Suppressor macrophage (primary cell): ENCODE measurements at regions not wholly inside any gene's neighbourhood (a gene's known extent, or its start where the extent isn't known, plus 50 kb on each side); places are given as distances from the start of the nearest gene placed in this dataset.
"Not testable (repeated sequence)": the region's sequence is repeated elsewhere in the genome, so short reads cannot be mapped to it uniquely, and the experiment has no call there.

Experiments
- DNase-seq, 4 experiments: peaks; one replicate each; pipeline ENCODE4 v3.0.0-alpha.2; 2020 to 2022

GRCh38 chr4:84220990-84221389, 278.1 kb downstream of the NKX6-1 start:
- DNase-seq: no peak

- no peak for DNase-seq
Measured at GRCh38 chr4:84219656-84220055, 279.4 kb downstream of the NKX6-1 start.

- no peak for DNase-seq
Measured at GRCh38 chr4:84218031-84218430, 281.1 kb downstream of the NKX6-1 start.

GRCh38 chr4:84215217-84215616, 283.9 kb downstream of the NKX6-1 start:
- DNase-seq: no peak

GRCh38 chr4:84206226-84206625, 292.9 kb downstream of the NKX6-1 start:
- not testable (repeated sequence) for DNase-seq

- no peak for DNase-seq
Measured at GRCh38 chr4:84189144-84189543, 309.9 kb downstream of the NKX6-1 start.

GRCh38 chr4:84179409-84179808, 319.7 kb downstream of the NKX6-1 start:
- DNase-seq: no peak

- no peak for DNase-seq
Measured at GRCh38 chr4:84177831-84178542, 321.1 kb downstream of the NKX6-1 start.

GRCh38 chr4:84176016-84176415, 323.1 kb downstream of the NKX6-1 start:
- DNase-seq: no peak

GRCh38 chr4:84171871-84172270, 327.2 kb downstream of the NKX6-1 start:
- no peak for DNase-seq

GRCh38 chr4:84167564-84167963, 331.5 kb downstream of the NKX6-1 start:
- DNase-seq: no peak

- DNase-seq: no peak
Measured at GRCh38 chr4:84167093-84167492, 332.0 kb downstream of the NKX6-1 start.

GRCh38 chr4:84166486-84166885, 332.6 kb downstream of the NKX6-1 start:
- no peak for DNase-seq

GRCh38 chr4:84164201-84164600, 334.9 kb downstream of the NKX6-1 start:
- no peak for DNase-seq

- DNase-seq: no peak
Measured at GRCh38 chr4:84159762-84160161, 339.3 kb downstream of the NKX6-1 start.

- no peak for DNase-seq
Measured at GRCh38 chr4:84158670-84159069, 340.4 kb downstream of the NKX6-1 start.

- DNase-seq: no peak
Measured at GRCh38 chr4:84151574-84151973, 347.5 kb downstream of the NKX6-1 start.

GRCh38 chr4:84150177-84150576, 348.9 kb downstream of the NKX6-1 start:
- no peak for DNase-seq

GRCh38 chr4:84147831-84148230, 351.3 kb downstream of the NKX6-1 start:
- no peak for DNase-seq

GRCh38 chr4:84146300-84146959, 352.7 kb downstream of the NKX6-1 start:
- DNase-seq: no peak

- no peak for DNase-seq
Measured at GRCh38 chr4:84145176-84145575, 353.9 kb downstream of the NKX6-1 start.

GRCh38 chr4:84126911-84127310, 372.2 kb downstream of the NKX6-1 start:
- DNase-seq: not testable (repeated sequence)

- no peak for DNase-seq
Measured at GRCh38 chr4:84126061-84126787, 372.9 kb downstream of the NKX6-1 start.

- DNase-seq: no peak
Measured at GRCh38 chr4:84110040-84110439, 389.1 kb downstream of the NKX6-1 start.
